ENCODE measurements at regions not wholly inside any gene's neighbourhood (a gene's known extent, or its start where the extent isn't known, plus 50 kb on each side); places are given as distances from the start of the nearest gene placed in this dataset.

DNA sequence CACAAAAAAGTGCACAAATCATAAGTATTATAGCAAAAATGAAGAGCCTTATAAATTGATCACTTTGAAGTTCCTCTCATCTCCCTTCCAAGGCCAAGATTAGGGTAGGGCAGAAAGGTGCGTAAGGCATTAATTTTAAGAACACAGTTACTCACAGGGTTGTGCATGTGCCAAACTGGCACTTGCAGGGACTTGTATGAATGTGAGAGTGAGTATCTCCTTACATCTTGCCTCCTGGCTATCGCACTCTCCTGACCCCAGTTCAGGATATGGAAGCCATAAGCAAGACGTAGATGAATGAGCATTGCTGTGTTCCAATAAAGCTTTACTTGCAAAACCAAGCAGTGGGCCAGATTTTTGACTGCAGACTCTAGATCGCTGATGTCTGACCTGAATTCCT, 510.1 kb upstream of the AADAT start:
- H3K27ac ChIP-seq (ENCODE audit: low read length in 2 of 2): no peak overlapping the region
- H3K9ac ChIP-seq (ENCODE audit: low read length): no peak overlapping the region
- intact Hi-C loops (cut with micrococcal nuclease): no loop called here
- no peak for ATAC-seq (ENCODE audit: low read depth)
- 100% methylated on average over 1 of the region's 4 CpGs for WGBS (ENCODE audit: insufficient coverage)
- H3K4me2 ChIP-seq (replicated peaks; ENCODE audit: low read depth, low read length, poor library complexity, severe bottlenecking): no peak overlapping the region
- H3K4me3 Mint-ChIP-seq: no peak overlapping the region
- H3K9me3 ChIP-seq (ENCODE audit: control extremely low read depth in 1 of 3, control insufficient read depth in 2 of 3, insufficient read depth in 1 of 3, low read length in 2 of 3): no peaks in the 10 kb centered on the region
- no peak overlapping the region for H3K27ac Mint-ChIP-seq
- TF ChIP-seq EZH2 (IDR thresholded peaks at IDR 0.05; ENCODE audit: borderline replicate concordance, insufficient read depth, low read depth, low read length, poor library complexity, severe bottlenecking) (no peak), CTCF (IDR thresholded peaks at IDR 0.05) (no peak)
- ChIA-PET POLR2A (no interaction called here), CTCF (no interaction called here)
- no peaks in the 10 kb centered on the region for H3K27me3 Mint-ChIP-seq
- no peaks in the 10 kb centered on the region for H3K4me1 ChIP-seq (ENCODE audit: control insufficient read depth in 2 of 2, insufficient read depth in 2 of 2, low read length in 2 of 2)
- no peaks in the 10 kb centered on the region for H3K4me1 Mint-ChIP-seq
- no peak overlapping the region for H2AFZ ChIP-seq (ENCODE audit: insufficient read depth, low read depth, low read length, poor library complexity, severe bottlenecking)
- DNase-seq: no peak
- no peaks in the 10 kb centered on the region for H3K9me3 Mint-ChIP-seq (ENCODE audit: insufficient read depth)
- H3K36me3 ChIP-seq (replicated peaks in 1 of 2; ENCODE audit: control extremely low read depth in 1 of 2, control insufficient read depth in 1 of 2, extremely low read depth in 1 of 2, insufficient read depth in 2 of 2, low read length in 1 of 2): no peaks in the 10 kb centered on the region
- no peaks in the 10 kb centered on the region for H3K79me2 ChIP-seq (ENCODE audit: control insufficient read depth, insufficient read depth, low read length)
- no peaks in the 10 kb centered on the region for H4K20me1 ChIP-seq (ENCODE audit: control insufficient read depth, insufficient read depth, low read length, poor library complexity, severe bottlenecking)
- no peak overlapping the region for H3K4me3 ChIP-seq (ENCODE audit: control extremely low read depth in 1 of 5, extremely low read depth in 1 of 5, insufficient read depth in 1 of 5, low read depth in 2 of 5, low read length in 4 of 5)
- no peaks in the 10 kb centered on the region for H3K27me3 ChIP-seq (replicated peaks in 1 of 4; ENCODE audit: control extremely low read depth in 1 of 4, control insufficient read depth in 3 of 4, insufficient read depth in 4 of 4, low read length in 3 of 4)

DNA sequence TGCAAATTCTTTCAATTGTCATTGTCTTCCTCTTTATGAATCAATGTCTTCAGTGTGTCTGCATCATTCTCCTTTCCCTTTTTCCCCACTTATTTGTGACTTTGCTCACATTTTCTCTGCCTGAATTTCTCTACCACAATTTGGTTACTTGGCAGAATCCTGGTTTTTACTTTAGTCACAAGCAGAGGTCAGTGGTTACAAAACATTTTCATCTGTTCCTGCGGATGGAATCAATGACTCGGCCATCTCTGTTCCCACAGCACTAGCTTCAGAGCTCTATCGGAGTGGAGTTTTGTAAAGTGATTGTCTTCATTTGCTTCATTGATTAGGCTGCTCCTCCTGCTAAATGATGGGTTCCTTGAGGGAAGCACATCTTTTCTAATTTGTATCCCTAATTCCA, 501.3 kb upstream of the AADAT start:
- Mint-ChIP-seq H3K4me1 (no peaks in the 10 kb centered on the region), H3K27ac (no peak overlapping the region), H3K4me3 (no peak overlapping the region), H3K27me3 (no peaks in the 10 kb centered on the region), H3K9me3 (ENCODE audit: insufficient read depth) (no peaks in the 10 kb centered on the region)
- ChIA-PET CTCF (no interaction called here), POLR2A (no interaction called here)
- Histone ChIP-seq H3K27ac (ENCODE audit: low read length in 2 of 2) (no peak overlapping the region), H3K79me2 (ENCODE audit: control insufficient read depth, insufficient read depth, low read length) (no peaks in the 10 kb centered on the region), H3K4me2 (replicated peaks; ENCODE audit: low read depth, low read length, poor library complexity, severe bottlenecking) (no peak overlapping the region), H2AFZ (ENCODE audit: insufficient read depth, low read depth, low read length, poor library complexity, severe bottlenecking) (no peak overlapping the region), H3K9me3 (ENCODE audit: control extremely low read depth in 1 of 3, control insufficient read depth in 2 of 3, insufficient read depth in 1 of 3, low read length in 2 of 3) (no peaks in the 10 kb centered on the region), H3K36me3 (replicated peaks in 1 of 2; ENCODE audit: control extremely low read depth in 1 of 2, control insufficient read depth in 1 of 2, extremely low read depth in 1 of 2, insufficient read depth in 2 of 2, low read length in 1 of 2) (no peaks in the 10 kb centered on the region), H3K4me1 (ENCODE audit: control insufficient read depth in 2 of 2, insufficient read depth in 2 of 2, low read length in 2 of 2) (no peaks in the 10 kb centered on the region), H3K9ac (ENCODE audit: low read length) (no peak overlapping the region), H3K27me3 (replicated peaks in 1 of 4; ENCODE audit: control extremely low read depth in 1 of 4, control insufficient read depth in 3 of 4, insufficient read depth in 4 of 4, low read length in 3 of 4) (no peaks in the 10 kb centered on the region), H3K4me3 (ENCODE audit: control extremely low read depth in 1 of 5, extremely low read depth in 1 of 5, insufficient read depth in 1 of 5, low read depth in 2 of 5, low read length in 4 of 5) (no peak overlapping the region), H4K20me1 (ENCODE audit: control insufficient read depth, insufficient read depth, low read length, poor library complexity, severe bottlenecking) (no peaks in the 10 kb centered on the region)
- DNase-seq (no peak), ATAC-seq (ENCODE audit: low read depth) (no peak)
- no CpG with 5 or more reads among the region's 3 CpGs for WGBS (ENCODE audit: insufficient coverage)
- intact Hi-C loops (cut with micrococcal nuclease): no loop called here
- no peak for TF ChIP-seq CTCF (IDR thresholded peaks at IDR 0.05)
- no peak for TF ChIP-seq EZH2 (IDR thresholded peaks at IDR 0.05; ENCODE audit: borderline replicate concordance, insufficient read depth, low read depth, low read length, poor library complexity, severe bottlenecking)
